Fibroblast of skin of right biceps (primary cell): ENCODE measurements at regions not wholly inside any gene's neighbourhood (a gene's known extent, or its start where the extent isn't known, plus 50 kb on each side); places are given as distances from the start of the nearest gene placed in this dataset.

Experiments
- DNase-seq: peaks from one replicate; pipeline ENCODE4 v3.0.0-alpha.2; 2013

DNA sequence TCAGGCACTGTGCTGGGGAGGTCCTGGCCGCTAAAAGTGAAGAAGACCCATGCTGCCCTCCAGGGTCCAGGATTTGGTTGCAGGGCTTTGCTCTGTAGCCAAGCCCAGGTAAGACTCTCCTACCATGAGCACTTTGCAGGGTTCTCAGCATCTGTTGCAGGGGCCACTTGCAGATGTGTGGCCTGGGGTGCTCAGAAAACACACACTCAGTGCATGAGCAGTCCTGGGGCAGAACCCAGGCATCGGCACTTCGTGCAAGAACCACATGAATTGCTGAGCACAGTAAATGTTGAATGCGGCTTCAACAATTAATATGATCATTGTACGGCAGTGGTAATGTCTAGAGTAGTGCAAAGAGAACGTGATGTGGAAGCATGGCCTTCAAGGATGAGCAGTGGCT, 98.5 kb upstream of the SMIM21 start:
- no peak for DNase-seq

- no peak for DNase-seq
Measured at GRCh38 chr18:75525331-75525730, 97.8 kb upstream of the SMIM21 start.

DNA sequence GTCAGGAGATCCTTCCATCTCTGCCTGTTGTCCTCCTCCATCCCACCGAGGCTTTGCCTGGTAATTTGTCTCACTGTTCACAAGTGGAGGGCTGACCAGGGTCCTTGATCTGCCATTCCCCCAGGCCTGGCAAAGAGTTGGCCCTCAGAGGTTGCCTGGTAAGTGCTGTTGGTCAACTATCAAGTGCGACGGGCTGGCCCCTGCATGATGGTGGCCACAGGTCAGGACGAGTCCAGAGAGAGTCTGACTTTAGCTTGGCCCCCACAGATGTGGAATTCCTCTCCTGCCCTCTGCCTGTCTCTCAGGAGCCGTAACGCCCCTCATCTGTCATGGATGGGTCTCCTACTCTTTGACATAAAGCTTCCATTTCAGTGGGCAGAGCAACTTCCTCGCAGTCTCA, 97.3 kb upstream of the SMIM21 start:
- no peak for DNase-seq

- no peak for DNase-seq
Measured at GRCh38 chr18:75524181-75524580, 96.7 kb upstream of the SMIM21 start.

DNA sequence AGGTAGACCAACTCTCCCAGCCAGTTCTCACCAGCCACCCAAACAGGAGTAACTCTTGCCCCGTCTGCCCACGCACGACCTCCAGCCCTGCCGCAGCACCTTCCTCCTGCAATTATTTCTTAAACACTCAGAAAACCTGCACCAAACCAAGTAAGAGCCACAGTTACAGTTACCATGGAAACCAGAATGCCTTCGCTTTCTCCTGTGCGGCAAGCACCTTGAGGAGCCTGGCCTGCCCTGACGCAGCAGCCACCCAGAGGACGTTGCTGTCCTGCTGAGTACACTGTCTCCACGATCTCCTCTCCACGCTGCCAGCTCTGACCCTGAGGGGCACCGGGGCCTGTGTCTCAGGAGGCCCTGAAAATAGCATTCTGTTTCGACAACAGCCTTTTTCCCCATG, 94.3 kb upstream of the SMIM21 start:
- no peak for DNase-seq

GRCh38 chr18:75518007-75518406, 90.5 kb upstream of the SMIM21 start:
- no peak for DNase-seq

GRCh38 chr18:75517286-75517685, 89.8 kb upstream of the SMIM21 start:
- no peak for DNase-seq

DNA sequence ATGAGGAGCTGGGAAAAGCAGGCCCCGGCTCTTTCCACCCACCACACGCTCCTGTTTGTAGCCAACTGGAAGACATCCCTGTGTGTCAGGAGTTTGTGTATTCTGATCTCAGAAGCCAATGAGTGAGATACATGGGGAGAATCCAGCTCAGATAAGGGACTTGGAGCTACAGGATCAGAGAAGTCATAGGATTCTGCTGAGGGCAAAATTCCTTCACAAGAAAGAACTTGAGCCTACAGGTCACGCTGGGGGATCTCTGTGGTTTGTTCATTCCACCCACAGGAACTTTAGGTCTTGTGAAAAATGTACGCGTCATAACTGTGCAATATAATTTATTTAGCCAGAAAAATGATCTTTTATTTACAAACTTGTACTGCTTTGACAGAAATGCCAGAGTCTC, 80.1 kb upstream of the SMIM21 start:
- peak; percentile 16 for DNase-seq

DNA sequence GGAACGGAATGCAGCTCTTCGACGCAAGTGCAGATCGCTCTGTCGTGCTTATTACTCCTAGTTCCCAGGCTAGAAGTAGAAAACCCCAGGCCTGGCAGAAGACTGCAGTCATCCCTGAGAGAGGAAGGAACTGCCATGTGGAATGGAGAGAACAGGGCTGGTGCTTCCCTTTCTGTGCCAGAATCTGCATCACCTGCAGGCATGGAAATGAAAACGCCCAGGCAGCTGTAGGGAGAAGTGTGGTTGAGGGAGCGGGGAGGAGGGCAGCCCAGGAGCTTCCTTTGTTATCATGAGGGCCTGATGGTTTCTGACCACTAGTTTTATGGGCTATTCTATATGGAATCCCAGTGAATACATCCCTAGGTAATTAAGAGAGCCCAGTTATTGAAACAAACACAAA, 79.4 kb upstream of the SMIM21 start:
- DNase-seq = no peak

DNA sequence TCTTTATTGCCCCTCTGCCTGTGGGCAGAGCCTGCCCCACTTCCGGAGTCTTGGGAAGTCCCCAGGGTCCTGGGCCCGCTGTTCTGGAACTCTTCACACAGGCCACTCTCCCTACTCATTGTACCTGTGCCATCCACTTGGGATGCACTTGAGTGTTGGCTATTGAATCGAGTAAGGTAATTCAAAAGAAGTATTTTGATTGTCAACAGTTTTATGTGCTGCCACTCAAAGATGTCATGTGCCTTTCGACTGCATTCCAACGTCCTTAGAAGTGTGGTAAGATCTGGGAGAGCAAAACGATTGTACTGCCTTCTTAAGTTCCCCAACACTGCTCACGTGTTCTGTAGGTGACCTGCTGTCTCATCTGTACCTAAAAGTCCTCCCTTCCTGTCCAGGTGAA, 77.0 kb upstream of the SMIM21 start:
- no peak for DNase-seq

DNA sequence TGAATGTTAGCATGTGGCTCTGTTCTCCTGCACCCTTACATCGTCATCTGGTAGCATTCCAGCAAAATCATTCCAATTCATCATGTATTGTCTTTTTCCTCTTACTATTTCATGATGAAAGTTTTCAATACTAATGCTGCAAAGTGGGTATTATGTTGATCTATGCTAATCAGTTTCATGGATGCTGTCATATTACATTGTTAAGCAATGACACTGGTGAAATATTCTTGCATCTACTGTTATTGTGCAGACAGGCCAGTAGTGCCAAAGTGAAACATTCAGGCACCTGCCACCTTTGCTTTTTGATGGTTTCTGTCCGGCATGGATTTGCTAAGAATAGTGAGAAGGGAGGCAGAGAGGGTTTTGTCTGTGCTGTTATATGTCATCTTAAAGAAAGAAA, 76.1 kb upstream of the SMIM21 start:
- no peak for DNase-seq

- DNase-seq = peak; percentile 38
Measured at GRCh38 chr18:75502286-75502685, 74.8 kb upstream of the SMIM21 start.

GRCh38 chr18:75500545-75500944, 73.0 kb upstream of the SMIM21 start:
- DNase-seq = peak; percentile 26

DNA sequence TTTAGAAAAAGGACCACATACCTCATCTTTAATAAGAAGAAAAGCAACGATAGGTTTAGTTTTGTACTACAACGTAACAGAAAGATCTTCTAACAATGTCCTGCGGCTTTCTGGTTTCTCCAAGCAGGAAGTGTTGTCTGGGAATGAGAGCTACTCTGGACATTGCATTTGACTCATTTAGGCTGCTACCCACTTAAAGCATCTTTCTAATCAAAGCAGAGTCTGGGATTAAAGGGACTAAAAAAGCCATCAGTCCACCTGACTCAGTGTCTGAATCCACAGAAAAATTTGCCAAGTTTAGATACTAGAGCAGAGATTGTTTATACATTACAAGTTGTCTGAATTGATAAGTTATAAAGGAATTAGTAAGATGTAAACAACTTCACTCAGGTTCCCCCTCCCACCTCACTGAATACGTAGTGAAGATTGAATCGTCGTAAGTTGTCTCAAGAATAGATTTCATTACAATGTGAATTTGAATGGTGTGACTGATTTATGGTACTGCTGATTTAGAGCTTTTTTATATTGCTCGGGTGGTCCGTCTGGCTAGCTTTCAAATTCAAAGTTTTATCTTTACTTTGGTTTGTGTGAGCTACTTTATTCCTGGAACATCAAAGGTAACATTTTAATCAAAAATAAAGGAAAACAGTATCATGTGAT, 70.2 kb upstream of the SMIM21 start:
- DNase-seq = no peak

GRCh38 chr18:75496151-75496550, 68.6 kb upstream of the SMIM21 start:
- no peak for DNase-seq

- DNase-seq = peak; percentile 49
Measured at GRCh38 chr18:75492852-75493251, 65.3 kb upstream of the SMIM21 start.

- no peak for DNase-seq
Measured at GRCh38 chr18:75491361-75491760, 63.9 kb upstream of the SMIM21 start.

DNA sequence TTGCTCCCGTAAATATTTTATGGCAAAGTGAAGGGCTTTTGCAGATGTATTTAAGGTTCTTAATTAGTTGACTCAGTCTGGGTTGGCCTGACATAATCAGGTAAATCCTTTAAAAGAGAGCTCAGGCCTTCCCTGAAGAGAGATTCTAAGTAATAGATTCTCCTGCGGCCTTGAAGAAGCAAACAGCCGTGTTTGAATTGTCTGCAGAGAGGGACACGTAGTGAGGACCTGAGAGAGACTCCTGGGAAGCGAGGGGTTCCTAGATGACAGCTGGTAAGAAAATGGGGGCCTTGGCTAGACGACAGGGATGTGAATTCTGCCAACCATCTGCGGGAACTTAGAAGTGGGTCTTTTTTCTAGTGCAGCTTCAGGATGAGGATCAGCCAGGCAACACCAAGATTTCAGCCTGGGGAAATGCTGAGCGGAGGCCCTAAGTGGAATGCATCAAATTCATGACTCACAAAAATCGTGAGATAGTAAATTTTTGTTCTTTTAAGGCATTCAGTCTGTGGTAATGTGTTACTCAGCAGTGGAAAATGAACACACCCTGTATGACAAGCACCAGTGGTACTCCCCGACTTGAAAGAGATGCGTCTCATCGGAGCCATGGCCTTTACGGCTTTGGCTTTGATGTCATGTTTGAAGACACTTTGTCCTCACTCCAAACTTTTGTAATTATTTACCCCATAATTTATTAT, 62.1 kb upstream of the SMIM21 start:
- peak; percentile 97 for DNase-seq

GRCh38 chr18:75483662-75484061, 56.2 kb upstream of the SMIM21 start:
- DNase-seq = no peak

DNA sequence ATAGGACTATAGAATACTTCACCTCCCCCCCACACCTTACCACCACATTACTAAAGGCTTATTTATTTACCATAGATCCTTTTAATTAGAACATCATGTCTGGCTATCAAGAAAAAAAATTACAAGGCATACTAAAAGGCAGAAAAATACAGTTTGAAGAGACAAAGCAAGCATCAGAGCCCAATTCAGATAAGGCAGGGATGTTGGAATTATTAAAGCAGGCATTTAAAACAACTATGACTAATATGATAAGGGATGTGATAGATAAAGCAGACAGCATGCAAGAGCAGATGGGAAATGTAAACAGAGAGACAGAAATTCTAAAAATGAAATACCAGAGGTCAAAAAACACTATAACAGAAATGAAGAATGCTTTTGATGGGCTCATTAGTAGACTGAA, 55.4 kb upstream of the SMIM21 start:
- DNase-seq = peak; percentile 37

DNA sequence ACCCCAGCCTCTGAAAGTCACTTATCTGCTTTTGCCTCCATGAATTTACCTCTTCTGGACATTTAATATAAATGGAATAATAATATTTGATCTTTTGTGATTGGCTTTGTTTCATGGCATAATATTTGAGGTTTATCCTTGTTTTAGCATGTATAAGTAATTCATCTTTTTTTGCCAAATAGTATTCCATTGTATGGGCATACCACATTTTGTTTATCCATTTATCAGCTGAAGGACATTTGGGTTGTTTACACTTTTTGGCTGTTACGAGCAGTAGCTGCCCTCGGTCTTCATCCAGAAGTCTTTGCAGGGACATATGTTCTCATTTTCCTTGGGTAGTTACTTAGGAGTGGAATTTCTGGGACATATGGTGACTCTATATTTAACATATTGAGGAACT, 53.0 kb upstream of the SMIM21 start:
- no peak for DNase-seq

GRCh38 chr18:75478996-75479880, 51.7 kb upstream of the SMIM21 start:
- DNase-seq = peak; percentile 66

DNA sequence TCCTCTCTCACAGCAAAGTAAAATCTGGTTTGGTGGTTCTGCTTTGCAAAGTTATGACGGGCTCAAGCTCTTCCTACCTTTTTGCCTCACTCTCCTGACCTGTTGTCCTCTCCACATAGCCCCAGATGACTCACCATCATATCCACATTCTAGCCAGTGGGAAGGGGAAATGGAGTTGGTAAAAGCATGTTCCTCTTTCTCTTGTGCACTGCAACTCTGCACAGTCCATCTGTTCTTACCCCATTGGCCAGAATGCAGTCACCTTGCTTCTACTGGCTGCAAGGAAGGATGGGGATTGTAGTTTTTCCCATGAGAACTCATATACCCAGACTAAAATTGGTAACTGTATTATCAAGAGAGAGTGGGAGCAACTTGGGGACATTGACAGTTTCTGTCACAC, 50.4 kb upstream of the SMIM21 start:
- no peak for DNase-seq
